ENCODE measurements at regions not wholly inside any gene's neighbourhood (a gene's known extent, or its start where the extent isn't known, plus 50 kb on each side); places are given as distances from the start of the nearest gene placed in this dataset.

- no peak for FAIRE-seq
- DNase-seq (ENCODE audit: insufficient read length, low spot score), result no peak
- no peak for TF ChIP-seq CTCF (IDR thresholded peaks at IDR 0.05; ENCODE audit: insufficient read depth, missing control alignments)
These were observed 289.2 kb upstream of the FOXF1 start for GRCh38 chr16:86221085-86221484.

DNA sequence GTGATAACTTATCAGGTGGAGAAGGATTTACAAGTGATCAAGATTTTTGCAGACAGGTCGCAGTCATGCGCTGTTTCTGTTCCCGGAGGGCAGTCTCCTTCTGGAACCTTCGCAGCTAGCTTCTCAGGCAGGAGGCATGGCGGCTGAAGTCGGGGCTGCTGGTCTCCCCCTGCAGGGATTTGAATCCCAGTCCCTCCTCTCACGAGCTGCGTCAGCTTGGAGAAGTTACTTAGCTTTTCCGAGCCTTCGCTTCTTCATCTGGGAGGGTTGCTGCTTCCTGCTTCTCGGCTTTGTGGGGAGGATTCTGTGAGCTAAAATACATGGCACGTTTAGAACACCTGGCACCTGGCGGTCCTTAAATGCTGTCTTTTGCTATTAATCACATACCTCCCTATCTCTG lies 287.8 kb upstream of the FOXF1 start:
- FAIRE-seq (no peak), DNase-seq (ENCODE audit: insufficient read length, low spot score) (no peak)
- no peak for TF ChIP-seq CTCF (IDR thresholded peaks at IDR 0.05; ENCODE audit: insufficient read depth, missing control alignments)

DNA sequence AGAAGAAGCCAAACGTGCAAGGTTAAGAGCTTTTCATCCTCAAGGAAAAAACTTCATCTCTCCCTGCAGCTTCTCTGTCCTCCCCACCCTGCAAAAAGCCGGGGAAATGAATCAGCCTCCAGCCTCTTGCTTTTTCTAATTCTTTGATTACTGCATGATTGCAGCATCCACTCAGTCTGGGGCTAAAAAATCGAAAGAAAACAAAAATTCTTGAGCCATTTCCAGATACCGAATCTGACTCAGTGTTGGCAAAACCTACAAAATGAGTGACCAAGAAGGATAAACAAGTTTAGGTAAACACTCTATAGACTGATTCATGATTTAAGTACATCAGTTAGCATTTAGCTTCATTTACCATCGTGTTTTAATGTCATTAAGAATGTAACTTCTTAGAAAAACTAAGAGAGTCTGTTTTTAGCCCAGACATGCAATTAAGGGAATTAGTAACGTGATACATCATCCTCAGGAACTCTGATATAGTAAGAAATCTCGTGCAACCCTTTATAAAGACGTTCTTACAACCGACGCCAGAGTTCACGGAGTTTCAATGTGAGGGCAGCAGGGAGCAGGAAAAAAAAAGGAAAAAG lies 287.3 kb upstream of the FOXF1 start:
- FAIRE-seq, result no peak

DNA sequence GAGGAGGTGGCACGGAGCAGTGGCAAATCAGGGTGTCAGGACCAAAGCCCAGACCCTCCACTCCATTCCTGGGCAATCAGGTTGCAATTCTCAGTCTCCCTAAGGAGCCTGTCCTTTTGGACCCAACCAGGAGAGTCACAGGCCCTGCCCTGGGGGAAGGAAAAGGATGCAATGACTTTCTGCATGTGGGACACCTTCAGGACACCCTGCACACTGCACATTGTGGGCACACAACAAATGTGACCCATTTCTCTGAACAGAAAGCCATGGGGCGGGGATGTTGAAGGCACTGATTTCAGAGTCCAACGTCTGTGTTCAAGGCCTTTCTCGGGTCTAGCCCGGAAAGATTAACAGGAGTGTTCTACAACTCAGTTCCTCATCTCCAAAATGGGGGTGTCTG lies 286.2 kb upstream of the FOXF1 start:
- DNase-seq (ENCODE audit: insufficient read length, low spot score), result no peak
- FAIRE-seq, result no peak
- no peak for TF ChIP-seq CTCF (IDR thresholded peaks at IDR 0.05; ENCODE audit: insufficient read depth, missing control alignments)

More for the DNA sequence above, 287.3 kb upstream of the FOXF1 start:
- no peak for DNase-seq (ENCODE audit: insufficient read length, low spot score)
- TF ChIP-seq CTCF (IDR thresholded peaks at IDR 0.05; ENCODE audit: insufficient read depth, missing control alignments), result no peak

GRCh38 chr16:86224629-86225028 lies 285.7 kb upstream of the FOXF1 start:
- no peak for TF ChIP-seq CTCF (IDR thresholded peaks at IDR 0.05; ENCODE audit: insufficient read depth, missing control alignments)
- DNase-seq (ENCODE audit: insufficient read length, low spot score) (no peak), FAIRE-seq (no peak)

DNA sequence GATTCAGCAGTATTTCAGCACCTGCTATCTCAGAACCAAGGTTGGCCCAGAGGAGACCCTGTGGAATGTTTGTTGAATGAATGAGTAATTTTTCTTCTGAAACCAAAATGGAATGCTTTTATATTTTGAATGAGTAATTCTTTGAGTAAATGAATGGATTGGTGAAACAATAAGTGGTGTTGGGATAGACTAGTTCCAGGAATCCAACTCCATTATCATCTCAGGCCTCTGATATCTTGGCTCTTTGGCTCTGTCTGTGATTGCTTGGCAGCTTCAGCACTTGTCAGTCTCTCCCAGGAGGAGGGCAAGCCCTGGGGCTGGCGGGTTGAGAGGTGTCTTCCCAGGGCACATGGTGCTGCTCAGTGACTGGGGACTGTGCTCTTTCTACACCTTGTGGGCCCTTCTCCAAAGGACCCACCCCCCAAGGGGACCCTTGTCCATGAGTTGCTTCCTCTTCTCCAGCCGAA lies 284.4 kb upstream of the FOXF1 start:
- no peak for TF ChIP-seq CTCF (IDR thresholded peaks at IDR 0.05; ENCODE audit: insufficient read depth, missing control alignments)
- FAIRE-seq, result no peak
- no peak for DNase-seq (ENCODE audit: insufficient read length, low spot score)

- no peak for TF ChIP-seq CTCF (IDR thresholded peaks at IDR 0.05; ENCODE audit: insufficient read depth, missing control alignments)
- no peak for DNase-seq (ENCODE audit: insufficient read length, low spot score)
- no peak for FAIRE-seq
These were observed 283.3 kb upstream of the FOXF1 start for GRCh38 chr16:86227041-86227440.
